Spleen (tissue), 7 donors: ENCODE measurements at regions not wholly inside any gene's neighbourhood (a gene's known extent, or its start where the extent isn't known, plus 50 kb on each side); places are given as distances from the start of the nearest gene placed in this dataset.

ENCODE experiments used
- POLR2A ChIP-seq, 3 donors: fragments of 450-650 bp; IDR thresholded peaks; one replicate each; pipeline ENCODE4 v1.5.1; 2017; ENCODE audit warnings: antibody characterized with exemption in 3 of 3, mild to moderate bottlenecking in 1 of 3
- POLR2AphosphoS5 ChIP-seq, 3 donors: sonication (generic); formaldehyde crosslinking; IDR thresholded peaks; one replicate each; pipeline ENCODE4 v1.5.1; 2017; ENCODE audit warnings: antibody characterized with exemption in 3 of 3
- TF ChIP-seq, protein P1 (sequence below), 11 experiments: fragments of 200-600 bp in 7 of 11; fragments of 450-650 bp in 4 of 11; sonication (generic) in 4 of 11; IDR thresholded peaks in 8 of 11; conservative IDR thresholded peaks in 3 of 11; 1 replicate in 7 of 11; 2 replicates in 4 of 11; pipeline versions ENCODE4 v1.4.0 to v1.8.0; 2016 to 2021; ENCODE audit warnings: antibody characterized with exemption in 11 of 11, inconsistent platforms in 4 of 11, mild to moderate bottlenecking in 1 of 11
- donor health status: DM: no; HTN: no; CAD: no; lungs with moderate emphysema.
- donor health status: DM: no; HTN: no; CAD: no.
- donor health status: DM: no; HTN: no; CAD: no.

DNA sequence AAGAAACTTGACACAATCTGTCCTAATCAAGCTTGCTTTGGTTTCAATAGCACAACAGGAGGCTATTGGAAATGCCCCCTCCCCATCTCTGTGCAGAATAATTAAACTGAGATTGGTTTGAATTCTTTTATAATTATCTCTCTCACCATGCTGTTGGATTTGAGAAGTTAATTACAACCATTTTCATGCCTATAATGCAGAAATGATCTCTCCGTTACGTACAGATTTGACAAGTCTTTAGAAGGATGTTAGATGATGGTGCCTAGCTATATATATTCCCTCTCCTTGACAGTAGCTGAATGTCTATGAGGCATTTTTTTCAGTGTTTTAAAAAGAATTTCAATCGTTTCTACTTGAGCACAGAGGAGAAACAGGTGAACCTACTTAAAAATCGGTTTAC, 488.4 kb upstream of the TECRL start:
- TF ChIP-seq POLR2A (IDR thresholded peaks at IDR 0.05) (no peak), POLR2AphosphoS5 (IDR thresholded peaks at IDR 0.05) (no peak)
- TF ChIP-seq, protein P1, sequence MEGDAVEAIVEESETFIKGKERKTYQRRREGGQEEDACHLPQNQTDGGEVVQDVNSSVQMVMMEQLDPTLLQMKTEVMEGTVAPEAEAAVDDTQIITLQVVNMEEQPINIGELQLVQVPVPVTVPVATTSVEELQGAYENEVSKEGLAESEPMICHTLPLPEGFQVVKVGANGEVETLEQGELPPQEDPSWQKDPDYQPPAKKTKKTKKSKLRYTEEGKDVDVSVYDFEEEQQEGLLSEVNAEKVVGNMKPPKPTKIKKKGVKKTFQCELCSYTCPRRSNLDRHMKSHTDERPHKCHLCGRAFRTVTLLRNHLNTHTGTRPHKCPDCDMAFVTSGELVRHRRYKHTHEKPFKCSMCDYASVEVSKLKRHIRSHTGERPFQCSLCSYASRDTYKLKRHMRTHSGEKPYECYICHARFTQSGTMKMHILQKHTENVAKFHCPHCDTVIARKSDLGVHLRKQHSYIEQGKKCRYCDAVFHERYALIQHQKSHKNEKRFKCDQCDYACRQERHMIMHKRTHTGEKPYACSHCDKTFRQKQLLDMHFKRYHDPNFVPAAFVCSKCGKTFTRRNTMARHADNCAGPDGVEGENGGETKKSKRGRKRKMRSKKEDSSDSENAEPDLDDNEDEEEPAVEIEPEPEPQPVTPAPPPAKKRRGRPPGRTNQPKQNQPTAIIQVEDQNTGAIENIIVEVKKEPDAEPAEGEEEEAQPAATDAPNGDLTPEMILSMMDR (IDR thresholded peaks at IDR 0.05 in 8 of 11, conservative IDR thresholded peaks at IDR 0.05 in 3 of 11) = no peak
